ENCODE measurements at regions not wholly inside any gene's neighbourhood (a gene's known extent, or its start where the extent isn't known, plus 50 kb on each side); places are given as distances from the start of the nearest gene placed in this dataset.

DNA sequence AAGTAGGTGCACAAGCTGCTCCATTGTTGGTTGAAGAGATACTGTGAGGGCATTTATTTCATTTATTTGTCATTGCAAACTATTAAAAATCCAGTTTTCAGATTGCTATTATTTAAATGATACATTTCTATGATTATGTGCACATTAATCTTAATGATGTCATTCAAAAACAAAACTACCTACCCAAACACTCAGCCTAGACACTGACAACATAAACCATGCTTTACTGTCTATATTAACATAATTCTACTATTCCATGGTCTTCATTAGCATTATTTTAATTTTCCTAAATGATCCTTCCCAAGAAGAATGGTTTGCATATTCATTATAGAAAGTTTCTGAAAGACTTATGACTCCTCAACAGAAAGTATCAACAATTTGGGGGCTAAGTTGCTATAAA lies 813.0 kb upstream of the SLITRK5 start:
- no peak overlapping the region for H3K4me3 ChIP-seq (ENCODE audit: low read length)
- no peak overlapping the region for H3K27ac ChIP-seq (ENCODE audit: low read length)
- no peaks in the 10 kb centered on the region for H3K9me3 ChIP-seq (replicated peaks; ENCODE audit: control insufficient read depth, low read depth, low read length)
- H3K36me3 ChIP-seq (ENCODE audit: control insufficient read depth, insufficient read depth, low read length) = no peaks in the 10 kb centered on the region
- H3K4me1 ChIP-seq (ENCODE audit: control insufficient read depth, insufficient read depth, low read length) = no peaks in the 10 kb centered on the region
- no peak for DNase-seq
- H3K27me3 ChIP-seq (ENCODE audit: control insufficient read depth, insufficient read depth, low read length) = no peaks in the 10 kb centered on the region

DNA sequence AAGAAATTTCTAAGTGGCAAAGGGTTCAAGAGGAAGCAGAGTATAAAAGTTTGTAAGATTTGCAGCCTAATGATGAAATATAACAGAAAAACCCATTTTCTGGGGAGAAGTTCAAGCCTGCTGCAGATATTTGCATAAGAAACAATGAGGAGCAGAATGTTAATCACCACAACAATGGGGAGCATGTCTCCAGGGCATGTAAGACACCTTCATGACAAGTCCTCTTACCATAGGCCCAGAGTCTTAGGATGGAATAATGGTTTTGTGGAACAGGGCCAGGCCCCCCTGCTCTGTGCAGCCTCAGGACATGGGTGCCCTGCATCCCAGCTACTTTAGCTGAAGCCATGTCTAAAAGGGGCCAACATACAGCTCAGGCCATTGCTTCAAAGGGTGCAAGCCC lies 809.0 kb upstream of the SLITRK5 start:
- Histone ChIP-seq H3K9me3 (replicated peaks; ENCODE audit: control insufficient read depth, low read depth, low read length) (no peaks in the 10 kb centered on the region), H3K4me3 (ENCODE audit: low read length) (no peak overlapping the region), H3K4me1 (ENCODE audit: control insufficient read depth, insufficient read depth, low read length) (no peaks in the 10 kb centered on the region), H3K27me3 (ENCODE audit: control insufficient read depth, insufficient read depth, low read length) (no peaks in the 10 kb centered on the region), H3K27ac (ENCODE audit: low read length) (no peak overlapping the region), H3K36me3 (ENCODE audit: control insufficient read depth, insufficient read depth, low read length) (no peaks in the 10 kb centered on the region)
- DNase-seq = no peak

DNA sequence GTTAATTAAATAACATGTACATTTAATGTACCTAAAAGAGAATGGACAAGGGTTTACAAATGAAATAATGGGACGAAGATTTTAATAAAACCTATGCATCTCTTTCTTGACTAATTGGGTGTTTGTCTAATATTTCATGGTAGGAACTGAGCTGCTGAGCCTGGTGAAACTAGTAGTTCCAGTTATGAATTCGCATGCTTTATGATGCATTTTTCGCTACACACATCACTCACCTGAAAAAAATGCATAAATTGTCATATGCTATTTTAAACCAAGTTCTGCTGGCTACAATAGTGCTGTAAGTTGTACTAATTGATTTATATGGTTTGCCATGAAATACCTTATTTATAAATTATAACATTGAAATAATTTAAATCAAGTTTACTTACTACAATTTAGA lies 806.8 kb upstream of the SLITRK5 start:
- no peaks in the 10 kb centered on the region for H3K36me3 ChIP-seq (ENCODE audit: control insufficient read depth, insufficient read depth, low read length)
- H3K9me3 ChIP-seq (replicated peaks; ENCODE audit: control insufficient read depth, low read depth, low read length) = no peaks in the 10 kb centered on the region
- WGBS (ENCODE audit: insufficient coverage) = no CpG with 5 or more reads among the region's 3 CpGs
- no peak for DNase-seq
- H3K27ac ChIP-seq (ENCODE audit: low read length) = no peak overlapping the region
- no peaks in the 10 kb centered on the region for H3K4me1 ChIP-seq (ENCODE audit: control insufficient read depth, insufficient read depth, low read length)
- H3K4me3 ChIP-seq (ENCODE audit: low read length) = no peak overlapping the region
- no peaks in the 10 kb centered on the region for H3K27me3 ChIP-seq (ENCODE audit: control insufficient read depth, insufficient read depth, low read length)

DNA sequence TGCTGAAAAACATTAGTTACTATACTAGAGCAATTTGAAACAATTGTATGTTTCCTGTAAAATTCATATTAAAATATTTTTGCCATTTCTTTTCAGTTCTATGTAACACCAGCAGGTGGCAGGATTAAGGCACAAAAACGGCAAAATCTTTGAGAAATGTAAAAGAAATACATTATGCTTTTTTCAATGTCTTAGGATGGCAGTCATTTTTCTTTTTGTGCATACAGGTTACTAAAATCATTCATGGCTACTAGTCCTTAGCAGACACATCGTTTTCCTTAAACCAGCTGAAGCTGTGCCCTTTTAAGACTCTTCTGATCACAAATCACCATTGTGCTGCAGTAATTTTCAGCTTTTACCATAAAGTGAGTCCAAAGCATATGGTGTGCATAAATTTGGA lies 800.7 kb upstream of the SLITRK5 start:
- WGBS (ENCODE audit: insufficient coverage) = no CpG with 5 or more reads among the region's 2 CpGs
- no peaks in the 10 kb centered on the region for H3K27me3 ChIP-seq (ENCODE audit: control insufficient read depth, insufficient read depth, low read length)
- no peaks in the 10 kb centered on the region for H3K36me3 ChIP-seq (ENCODE audit: control insufficient read depth, insufficient read depth, low read length)
- H3K27ac ChIP-seq (ENCODE audit: low read length) = no peak overlapping the region
- peak; percentile 32 for DNase-seq
- no peak overlapping the region for H3K4me3 ChIP-seq (ENCODE audit: low read length)
- H3K4me1 ChIP-seq (ENCODE audit: control insufficient read depth, insufficient read depth, low read length) = no peaks in the 10 kb centered on the region
- H3K9me3 ChIP-seq (replicated peaks; ENCODE audit: control insufficient read depth, low read depth, low read length) = no peaks in the 10 kb centered on the region

DNA sequence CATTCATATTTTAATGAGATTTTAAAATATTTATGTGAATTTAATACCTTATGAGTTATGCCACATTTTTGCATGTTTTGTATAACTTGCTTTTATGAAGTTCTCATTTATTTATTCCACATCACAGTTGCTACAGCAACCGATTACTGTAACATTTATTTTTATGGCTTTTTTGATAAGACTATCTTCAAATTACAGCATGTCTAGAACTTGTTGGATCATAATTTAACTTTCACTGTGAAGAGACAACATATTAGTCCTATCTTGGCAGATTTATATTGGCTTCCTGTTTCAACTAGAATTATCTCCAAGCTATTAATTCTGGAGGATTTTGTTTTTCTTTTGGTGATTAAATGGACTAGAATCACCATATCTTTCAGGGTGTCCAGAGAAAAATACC lies 793.7 kb upstream of the SLITRK5 start:
- no CpG with 5 or more reads among the region's 1 CpG for WGBS (ENCODE audit: insufficient coverage)
- H3K27me3 ChIP-seq (ENCODE audit: control insufficient read depth, insufficient read depth, low read length) = no peaks in the 10 kb centered on the region
- no peaks in the 10 kb centered on the region for H3K36me3 ChIP-seq (ENCODE audit: control insufficient read depth, insufficient read depth, low read length)
- DNase-seq = peak; percentile 10
- no peak overlapping the region for H3K4me3 ChIP-seq (ENCODE audit: low read length)
- H3K9me3 ChIP-seq (replicated peaks; ENCODE audit: control insufficient read depth, low read depth, low read length) = no peaks in the 10 kb centered on the region
- no peaks in the 10 kb centered on the region for H3K4me1 ChIP-seq (ENCODE audit: control insufficient read depth, insufficient read depth, low read length)
- H3K27ac ChIP-seq (ENCODE audit: low read length) = no peak overlapping the region

DNA sequence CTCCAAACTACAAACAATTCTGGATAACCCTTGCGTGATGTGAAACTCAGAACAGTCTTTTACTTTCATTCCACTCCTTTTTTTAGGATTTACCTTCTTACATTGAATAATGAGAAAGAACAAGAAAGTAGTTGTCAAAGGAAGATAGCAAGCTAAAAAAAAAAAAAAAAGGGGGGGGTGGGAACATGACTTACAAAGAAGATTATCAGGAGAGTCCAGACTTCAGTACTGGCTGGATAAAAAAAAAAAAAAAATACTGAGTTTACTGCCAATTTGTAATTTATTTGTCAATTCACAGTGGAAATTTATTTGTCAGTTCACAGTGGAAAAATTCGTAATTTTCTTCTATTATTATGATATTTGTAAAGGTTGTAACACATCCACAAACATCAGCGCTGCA lies 792.4 kb upstream of the SLITRK5 start:
- H3K9me3 ChIP-seq (replicated peaks; ENCODE audit: control insufficient read depth, low read depth, low read length) = no peaks in the 10 kb centered on the region
- no CpG with 5 or more reads among the region's 3 CpGs for WGBS (ENCODE audit: insufficient coverage)
- H3K4me3 ChIP-seq (ENCODE audit: low read length) = no peak overlapping the region
- no peaks in the 10 kb centered on the region for H3K27me3 ChIP-seq (ENCODE audit: control insufficient read depth, insufficient read depth, low read length)
- H3K36me3 ChIP-seq (ENCODE audit: control insufficient read depth, insufficient read depth, low read length) = no peaks in the 10 kb centered on the region
- no peaks in the 10 kb centered on the region for H3K4me1 ChIP-seq (ENCODE audit: control insufficient read depth, insufficient read depth, low read length)
- H3K27ac ChIP-seq (ENCODE audit: low read length) = no peak overlapping the region
- DNase-seq = no peak

DNA sequence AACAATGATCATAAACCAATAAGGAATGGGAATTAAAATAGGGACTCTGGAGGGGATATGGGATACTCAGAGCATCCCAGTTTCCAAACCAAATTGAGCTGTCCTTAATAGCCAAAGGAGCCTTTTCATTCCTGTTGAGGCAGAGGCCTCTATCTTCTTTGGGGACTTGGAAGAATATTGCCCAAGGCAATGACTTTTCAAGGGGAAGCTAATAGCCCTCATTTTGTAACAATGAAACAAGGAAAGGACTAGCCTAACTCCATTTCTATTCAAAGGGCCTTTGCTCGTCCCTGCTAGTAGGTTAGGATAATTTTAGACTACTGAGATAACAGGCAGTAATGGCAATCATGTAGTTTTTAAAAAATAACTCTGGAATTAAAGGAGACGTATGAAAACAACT lies 789.8 kb upstream of the SLITRK5 start:
- Histone ChIP-seq H3K4me1 (ENCODE audit: control insufficient read depth, insufficient read depth, low read length) (no peaks in the 10 kb centered on the region), H3K4me3 (ENCODE audit: low read length) (no peak overlapping the region), H3K9me3 (replicated peaks; ENCODE audit: control insufficient read depth, low read depth, low read length) (no peaks in the 10 kb centered on the region), H3K36me3 (ENCODE audit: control insufficient read depth, insufficient read depth, low read length) (no peaks in the 10 kb centered on the region), H3K27me3 (ENCODE audit: control insufficient read depth, insufficient read depth, low read length) (no peaks in the 10 kb centered on the region), H3K27ac (ENCODE audit: low read length) (no peak overlapping the region)
- no CpG with 5 or more reads among the region's 2 CpGs for WGBS (ENCODE audit: insufficient coverage)
- no peak for DNase-seq

DNA sequence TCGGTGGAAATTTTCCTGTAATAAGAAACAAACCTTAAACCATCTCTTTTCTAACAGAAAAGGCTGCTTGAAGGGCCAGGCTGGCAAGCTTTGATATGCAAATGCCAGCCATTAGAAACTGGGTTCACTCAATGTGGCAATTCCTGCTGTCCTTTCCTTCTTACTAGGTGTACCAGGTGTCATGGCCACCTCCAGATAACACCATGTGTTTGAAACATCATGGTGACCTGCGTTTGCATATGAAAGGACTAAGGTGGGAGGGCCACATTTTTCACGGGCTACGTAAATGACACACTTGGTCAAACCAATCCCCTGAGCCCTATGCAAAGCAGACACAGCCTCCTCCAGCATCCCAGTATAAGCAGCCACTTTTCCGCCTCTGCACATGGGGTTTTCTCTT lies 789.1 kb upstream of the SLITRK5 start:
- 72% methylated on average over 2 of the region's 5 CpGs for WGBS (ENCODE audit: insufficient coverage)
- DNase-seq = no peak

DNA sequence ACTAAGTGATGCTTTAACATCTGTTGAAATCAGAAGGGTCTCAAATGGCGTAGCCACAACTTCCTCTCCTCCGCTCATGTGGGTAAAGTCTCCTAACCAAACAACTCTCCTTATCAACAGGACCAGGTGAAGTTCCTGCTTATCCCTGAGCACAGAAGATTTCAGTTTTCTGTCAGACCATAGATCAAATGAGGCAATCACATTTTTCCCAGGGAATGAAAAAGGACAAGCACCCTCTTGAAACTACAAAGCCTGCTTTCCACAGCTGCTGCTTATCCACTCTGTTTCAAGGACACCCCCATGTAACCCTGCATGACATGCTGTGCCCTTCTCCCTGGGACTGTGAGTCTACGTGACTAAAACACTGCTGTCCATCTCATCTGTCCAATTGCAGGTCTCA lies 788.3 kb upstream of the SLITRK5 start:
- no peaks in the 10 kb centered on the region for H3K9me3 ChIP-seq (replicated peaks; ENCODE audit: control insufficient read depth, low read depth, low read length)
- no peak overlapping the region for H3K27ac ChIP-seq (ENCODE audit: low read length)
- H3K4me1 ChIP-seq (ENCODE audit: control insufficient read depth, insufficient read depth, low read length) = no peaks in the 10 kb centered on the region
- no peak overlapping the region for H3K4me3 ChIP-seq (ENCODE audit: low read length)
- WGBS (ENCODE audit: insufficient coverage) = 78% methylated on average over 3 of the region's 3 CpGs
- no peak for DNase-seq
- no peaks in the 10 kb centered on the region for H3K27me3 ChIP-seq (ENCODE audit: control insufficient read depth, insufficient read depth, low read length)
- no peaks in the 10 kb centered on the region for H3K36me3 ChIP-seq (ENCODE audit: control insufficient read depth, insufficient read depth, low read length)

More for the DNA sequence above, 789.1 kb upstream of the SLITRK5 start:
- H3K9me3 ChIP-seq (replicated peaks; ENCODE audit: control insufficient read depth, low read depth, low read length) = no peaks in the 10 kb centered on the region
- no peaks in the 10 kb centered on the region for H3K36me3 ChIP-seq (ENCODE audit: control insufficient read depth, insufficient read depth, low read length)
- no peak overlapping the region for H3K4me3 ChIP-seq (ENCODE audit: low read length)
- no peaks in the 10 kb centered on the region for H3K27me3 ChIP-seq (ENCODE audit: control insufficient read depth, insufficient read depth, low read length)
- no peaks in the 10 kb centered on the region for H3K4me1 ChIP-seq (ENCODE audit: control insufficient read depth, insufficient read depth, low read length)
- H3K27ac ChIP-seq (ENCODE audit: low read length) = no peak overlapping the region

DNA sequence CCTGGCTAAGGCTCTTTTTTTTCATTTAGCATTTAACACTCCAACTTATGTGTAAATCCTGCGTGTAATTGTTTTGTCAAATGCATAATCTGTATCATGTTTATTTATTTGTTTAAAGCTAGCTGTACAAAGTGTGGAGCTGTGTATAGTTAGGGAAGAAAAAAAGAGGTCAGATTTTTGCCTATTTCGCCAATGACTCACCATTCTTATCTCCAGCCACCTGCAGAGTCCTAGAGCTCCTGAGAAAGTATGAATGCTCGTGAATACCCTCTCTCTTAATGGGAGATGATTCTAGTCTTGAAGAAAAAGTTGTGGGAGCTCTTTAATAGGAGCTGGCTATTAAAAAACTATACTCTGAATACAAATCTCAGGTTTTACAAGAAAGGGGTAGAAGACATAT lies 778.8 kb upstream of the SLITRK5 start:
- Histone ChIP-seq H3K4me3 (ENCODE audit: low read length) (no peak overlapping the region), H3K36me3 (ENCODE audit: control insufficient read depth, insufficient read depth, low read length) (no peaks in the 10 kb centered on the region), H3K27ac (ENCODE audit: low read length) (no peak overlapping the region), H3K27me3 (ENCODE audit: control insufficient read depth, insufficient read depth, low read length) (no peaks in the 10 kb centered on the region), H3K4me1 (ENCODE audit: control insufficient read depth, insufficient read depth, low read length) (no peaks in the 10 kb centered on the region), H3K9me3 (replicated peaks; ENCODE audit: control insufficient read depth, low read depth, low read length) (no peaks in the 10 kb centered on the region)
- no peak for DNase-seq
- no CpG with 5 or more reads among the region's 3 CpGs for WGBS (ENCODE audit: insufficient coverage)

DNA sequence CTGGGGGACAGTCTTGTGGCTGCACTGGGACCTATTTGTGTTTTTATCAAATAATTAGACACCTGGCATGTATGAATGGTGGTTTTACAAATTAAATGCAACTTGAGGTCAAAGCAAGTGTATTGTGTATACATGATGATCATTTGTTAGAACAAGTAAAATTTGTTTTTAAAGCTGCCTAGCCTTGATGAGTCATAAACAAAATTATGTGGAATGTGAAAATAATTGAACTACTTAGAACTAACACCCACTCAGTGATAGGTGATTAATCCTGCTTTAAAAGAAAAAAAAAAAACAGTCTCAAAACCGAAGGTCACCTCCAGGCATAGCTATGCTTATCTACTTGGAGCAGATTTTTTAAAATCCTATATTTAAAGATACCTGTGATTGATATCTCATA lies 770.3 kb upstream of the SLITRK5 start:
- DNase-seq = no peak
- no peaks in the 10 kb centered on the region for H3K9me3 ChIP-seq (replicated peaks; ENCODE audit: control insufficient read depth, low read depth, low read length)
- WGBS (ENCODE audit: insufficient coverage) = no CpG with 5 or more reads among the region's 1 CpG
- no peak overlapping the region for H3K27ac ChIP-seq (ENCODE audit: low read length)
- no peaks in the 10 kb centered on the region for H3K27me3 ChIP-seq (ENCODE audit: control insufficient read depth, insufficient read depth, low read length)
- H3K36me3 ChIP-seq (ENCODE audit: control insufficient read depth, insufficient read depth, low read length) = no peaks in the 10 kb centered on the region
- H3K4me1 ChIP-seq (ENCODE audit: control insufficient read depth, insufficient read depth, low read length) = no peaks in the 10 kb centered on the region
- no peak overlapping the region for H3K4me3 ChIP-seq (ENCODE audit: low read length)
